ENCODE measurements at regions not wholly inside any gene's neighbourhood (a gene's known extent, or its start where the extent isn't known, plus 50 kb on each side); places are given as distances from the start of the nearest gene placed in this dataset.

GRCh38 chr10:52877451-52877850, 104.9 kb upstream of the MBL2 start:
- TF ChIP-seq CTCF (IDR thresholded peaks at IDR 0.05): no peak
- TF ChIP-seq POLR2A (IDR thresholded peaks at IDR 0.05): no peak

Data from esophagus squamous epithelium (tissue), 4 donors.